GM12892 (cell line): ENCODE measurements at regions not wholly inside any gene's neighbourhood (a gene's known extent, or its start where the extent isn't known, plus 50 kb on each side); places are given as distances from the start of the nearest gene placed in this dataset.

Experiments used
- POLR2AphosphoS5 ChIP-seq: IDR thresholded peaks from 2 replicates; pipeline ENCODE4 v1.6.1; 2011; ENCODE audit warnings: low read depth, low read length, control low read depth
- TAF1 ChIP-seq: IDR thresholded peaks from 2 replicates; pipeline ENCODE4 v1.6.1; 2011; ENCODE audit warnings: low read depth, mild to moderate bottlenecking, control low read depth, low read length, borderline replicate concordance

DNA sequence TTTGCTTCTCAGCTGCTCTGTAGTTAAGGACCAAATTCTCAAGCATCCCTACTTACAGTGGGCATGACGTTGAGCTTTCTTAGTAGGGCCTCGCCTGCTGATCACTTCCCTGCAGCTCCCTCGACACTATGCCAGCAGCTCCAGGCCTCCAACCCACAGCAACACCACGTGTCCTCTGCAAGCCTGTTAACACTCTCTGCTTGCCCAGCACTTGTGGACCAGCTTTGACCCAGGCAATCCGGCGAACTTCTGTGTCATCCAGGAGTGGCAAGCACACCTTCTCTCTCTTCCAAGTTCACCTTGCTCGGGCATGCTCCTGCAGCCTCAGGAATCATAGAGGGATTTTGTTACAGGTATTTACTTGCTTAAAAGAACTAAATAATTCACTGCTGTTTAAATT, 138.6 kb upstream of the FHL2 start:
- TF ChIP-seq TAF1 (no peak), POLR2AphosphoS5 (no peak)
